ENCODE measurements at regions not wholly inside any gene's neighbourhood (a gene's known extent, or its start where the extent isn't known, plus 50 kb on each side); places are given as distances from the start of the nearest gene placed in this dataset.

- Histone ChIP-seq H4K20me1 (ENCODE audit: insufficient read depth, low read length, poor library complexity, severe bottlenecking) (no peaks in the 10 kb centered on the region), H3K79me2 (ENCODE audit: insufficient read depth, low read length) (no peaks in the 10 kb centered on the region), H3K4me1 (ENCODE audit: insufficient read depth, low read length, poor library complexity, severe bottlenecking) (no peaks in the 10 kb centered on the region), H3K4me3 (ENCODE audit: low read length, poor library complexity, severe bottlenecking) (no peak overlapping the region), H3K9ac (ENCODE audit: low read depth, low read length, poor library complexity, severe bottlenecking) (no peak overlapping the region), H3K36me3 (ENCODE audit: insufficient read depth, low read length) (no peaks in the 10 kb centered on the region), H2AFZ (ENCODE audit: low read length) (no peak overlapping the region), H3K9me3 (ENCODE audit: insufficient read depth, low read depth, low read length) (no peaks in the 10 kb centered on the region), H3F3A (ENCODE audit: low read depth) (no peaks in the 10 kb centered on the region), H3K9me2 (replicated peaks; ENCODE audit: low read depth, low read length) (no peaks in the 10 kb centered on the region), H3K27me3 (ENCODE audit: insufficient read depth, low read length, poor library complexity, severe bottlenecking) (no peaks in the 10 kb centered on the region), H3K4me2 (ENCODE audit: low read depth, low read length, poor library complexity, severe bottlenecking) (no peak overlapping the region)
- no peak for TF ChIP-seq EZH2phosphoT487 (IDR thresholded peaks at IDR 0.05; ENCODE audit: borderline replicate concordance)
These were observed 57.2 kb upstream of the CIBAR2 start for GRCh38 chr16:85169333-85170065.

GRCh38 chr16:85170066-85170491 is 57.8 kb upstream of the CIBAR2 start:
- Histone ChIP-seq H4K20me1 (ENCODE audit: insufficient read depth, low read length, poor library complexity, severe bottlenecking) (no peaks in the 10 kb centered on the region), H2AFZ (ENCODE audit: low read length) (no peak overlapping the region), H3K9me3 (ENCODE audit: insufficient read depth, low read depth, low read length) (no peaks in the 10 kb centered on the region), H3K4me2 (ENCODE audit: low read depth, low read length, poor library complexity, severe bottlenecking) (no peak overlapping the region), H3K4me3 (ENCODE audit: low read length, poor library complexity, severe bottlenecking) (no peak overlapping the region), H3F3A (ENCODE audit: low read depth) (no peaks in the 10 kb centered on the region), H3K36me3 (ENCODE audit: insufficient read depth, low read length) (no peaks in the 10 kb centered on the region), H3K9ac (ENCODE audit: low read depth, low read length, poor library complexity, severe bottlenecking) (no peak overlapping the region), H3K9me2 (replicated peaks; ENCODE audit: low read depth, low read length) (no peaks in the 10 kb centered on the region), H3K4me1 (ENCODE audit: insufficient read depth, low read length, poor library complexity, severe bottlenecking) (no peaks in the 10 kb centered on the region), H3K27me3 (ENCODE audit: insufficient read depth, low read length, poor library complexity, severe bottlenecking) (no peaks in the 10 kb centered on the region), H3K79me2 (ENCODE audit: insufficient read depth, low read length) (no peaks in the 10 kb centered on the region)
- no peak for TF ChIP-seq EZH2phosphoT487 (IDR thresholded peaks at IDR 0.05; ENCODE audit: borderline replicate concordance)
- no peak for TF ChIP-seq CTCF (conservative IDR thresholded peaks at IDR 0.05; ENCODE audit: low read length)

GRCh38 chr16:85170590-85171003 is 58.3 kb upstream of the CIBAR2 start:
- Histone ChIP-seq H3K9me2 (replicated peaks; ENCODE audit: low read depth, low read length) (no peaks in the 10 kb centered on the region), H4K20me1 (ENCODE audit: insufficient read depth, low read length, poor library complexity, severe bottlenecking) (no peaks in the 10 kb centered on the region), H3F3A (ENCODE audit: low read depth) (no peaks in the 10 kb centered on the region), H3K36me3 (ENCODE audit: insufficient read depth, low read length) (no peaks in the 10 kb centered on the region), H3K9ac (ENCODE audit: low read depth, low read length, poor library complexity, severe bottlenecking) (no peak overlapping the region), H3K4me1 (ENCODE audit: insufficient read depth, low read length, poor library complexity, severe bottlenecking) (no peaks in the 10 kb centered on the region), H3K79me2 (ENCODE audit: insufficient read depth, low read length) (no peaks in the 10 kb centered on the region), H3K9me3 (ENCODE audit: insufficient read depth, low read depth, low read length) (no peaks in the 10 kb centered on the region), H3K4me3 (ENCODE audit: low read length, poor library complexity, severe bottlenecking) (no peak overlapping the region), H3K27me3 (ENCODE audit: insufficient read depth, low read length, poor library complexity, severe bottlenecking) (no peaks in the 10 kb centered on the region), H3K4me2 (ENCODE audit: low read depth, low read length, poor library complexity, severe bottlenecking) (no peak overlapping the region), H2AFZ (ENCODE audit: low read length) (no peak overlapping the region)
- TF ChIP-seq CTCF (conservative IDR thresholded peaks at IDR 0.05; ENCODE audit: low read length) (no peak), EZH2phosphoT487 (IDR thresholded peaks at IDR 0.05; ENCODE audit: borderline replicate concordance) (no peak)

Measured in Loucy (cell line).